WTC11 (cell line): ENCODE measurements at regions not wholly inside any gene's neighbourhood (a gene's known extent, or its start where the extent isn't known, plus 50 kb on each side); places are given as distances from the start of the nearest gene placed in this dataset.

Experiments used
- ATAC-seq: fragments of 200-7000 bp; cut with Tn5 transposase; 2 replicates; pipeline ENCODE4 v1.10.0; 2021; ENCODE audit warnings: mild to moderate bottlenecking, moderate library complexity
- CTCF ChIA-PET: fragments of 300-600 bp; sonication (Branson Sonifier 250); formaldehyde crosslinking; loops from one replicate; lab custom pipeline; 2021; ENCODE audit warnings: antibody characterized with exemption; lab: Charles Lee
- POLR2A ChIA-PET: fragments of 350-600 bp; sonication (Branson Sonifier 250); formaldehyde crosslinking; loops from one replicate; lab custom pipeline; 2021; ENCODE audit warnings: antibody characterized with exemption; lab: Charles Lee
- DNase-seq: peaks from one replicate; pipeline ENCODE4 v3.0.0; 2021; ENCODE audit warnings: low spot score
- H3K27ac Mint-ChIP-seq: 2 replicates; pipeline ENCODE4 v1.8.0; 2021; ENCODE audit warnings: mixed read lengths
- H3K27me3 Mint-ChIP-seq: 2 replicates; pipeline ENCODE4 v1.8.0; 2021; ENCODE audit warnings: low read depth, mild to moderate bottlenecking, moderate library complexity, mixed read lengths
- H3K36me3 Mint-ChIP-seq: 2 replicates; pipeline ENCODE4 v1.8.0; 2021; ENCODE audit warnings: mixed read lengths
- H3K4me1 Mint-ChIP-seq: 2 replicates; pipeline ENCODE4 v1.8.0; 2022; ENCODE audit warnings: mixed read lengths
- H3K4me3 Mint-ChIP-seq: 2 replicates; pipeline ENCODE4 v1.8.0; 2021; ENCODE audit warnings: mild to moderate bottlenecking, moderate library complexity, mixed read lengths
- H3K9me3 Mint-ChIP-seq: 2 replicates; pipeline ENCODE4 v1.8.0; 2021; ENCODE audit warnings: mixed read lengths
- AR ChIP-seq: fragments of 250-450 bp; sonication (Bioruptor Pico); IDR thresholded peaks from 2 replicates; pipeline ENCODE4 v1.9.0; 2021; ENCODE audit warnings: mild to moderate bottlenecking
- ARID4B ChIP-seq: sonication (generic); formaldehyde crosslinking; IDR thresholded peaks from 2 replicates; pipeline ENCODE4 v1.8.0; 2023; ENCODE audit warnings: missing genetic modification reagents, mild to moderate bottlenecking, borderline replicate concordance
- CDX4 ChIP-seq: fragments of 250-450 bp; sonication (Bioruptor Pico); IDR thresholded peaks from 2 replicates; pipeline ENCODE4 v1.9.0; 2021; ENCODE audit warnings: moderate library complexity, mild to moderate bottlenecking, inconsistent platforms, borderline replicate concordance
- E2F4 ChIP-seq: sonication (generic); formaldehyde crosslinking; IDR thresholded peaks from 2 replicates; pipeline ENCODE4 v1.8.1; 2022; ENCODE audit warnings: low read depth, mild to moderate bottlenecking, moderate library complexity, missing genetic modification reagents, borderline replicate concordance
- ERG ChIP-seq: fragments of 250-450 bp; sonication (Bioruptor Pico); IDR thresholded peaks from 2 replicates; pipeline ENCODE4 v1.8.0; 2021; ENCODE audit warnings: mild to moderate bottlenecking
- FOXJ3 ChIP-seq: sonication (generic); formaldehyde crosslinking; IDR thresholded peaks from 2 replicates; pipeline ENCODE4 v1.9.0; 2021; ENCODE audit warnings: missing genetic modification reagents, mild to moderate bottlenecking, borderline replicate concordance
- FOXK1 ChIP-seq: sonication (generic); formaldehyde crosslinking; IDR thresholded peaks from 2 replicates; pipeline ENCODE4 v1.8.0; 2022; ENCODE audit warnings: mild to moderate bottlenecking, moderate library complexity, missing genetic modification reagents
- FOXP1 ChIP-seq: sonication (generic); formaldehyde crosslinking; IDR thresholded peaks from 2 replicates; pipeline ENCODE4 v1.8.0; 2022; ENCODE audit warnings: missing genetic modification reagents, mild to moderate bottlenecking, moderate library complexity, borderline replicate concordance
- HMGA2 ChIP-seq: fragments of 250-450 bp; sonication (Bioruptor Pico); IDR thresholded peaks from 2 replicates; pipeline ENCODE4 v1.4.0; 2021; ENCODE audit warnings: mild to moderate bottlenecking, moderate library complexity
- HMGXB4 ChIP-seq: sonication (generic); formaldehyde crosslinking; IDR thresholded peaks from 2 replicates; pipeline ENCODE4 v1.8.1; 2023; ENCODE audit warnings: mild to moderate bottlenecking, moderate library complexity, missing genetic modification reagents
- NR3C1 ChIP-seq: sonication (generic); formaldehyde crosslinking; conservative IDR thresholded peaks from 2 replicates; pipeline ENCODE4 v1.8.1; 2023; ENCODE audit warnings: low read depth, mild to moderate bottlenecking, missing genetic modification reagents
- RELA ChIP-seq: sonication (generic); formaldehyde crosslinking; IDR thresholded peaks from 2 replicates; pipeline ENCODE4 v1.8.1; 2022; ENCODE audit warnings: missing genetic modification reagents, mild to moderate bottlenecking, borderline replicate concordance
- SP1 ChIP-seq: sonication (generic); formaldehyde crosslinking; conservative IDR thresholded peaks from 2 replicates; pipeline ENCODE4 v1.8.1; 2022; ENCODE audit warnings: missing genetic modification reagents
- STAT6 ChIP-seq: sonication (generic); formaldehyde crosslinking; conservative IDR thresholded peaks from 2 replicates; pipeline ENCODE4 v1.8.1; 2023; ENCODE audit warnings: mild to moderate bottlenecking, low read depth, missing genetic modification reagents, moderate library complexity
- TEAD4 ChIP-seq: sonication (generic); formaldehyde crosslinking; IDR thresholded peaks from 2 replicates; pipeline ENCODE4 v1.8.0; 2022; ENCODE audit warnings: mild to moderate bottlenecking, missing genetic modification reagents
- ZNF121 ChIP-seq: sonication (generic); formaldehyde crosslinking; IDR thresholded peaks from 2 replicates; pipeline ENCODE4 v1.8.0; 2023; ENCODE audit warnings: missing genetic modification reagents
- ZNF317 ChIP-seq: sonication (generic); formaldehyde crosslinking; IDR thresholded peaks from 2 replicates; pipeline ENCODE4 v1.8.1; 2023; ENCODE audit warnings: low read depth, mild to moderate bottlenecking, moderate library complexity, missing genetic modification reagents, borderline replicate concordance
- ZNF416 ChIP-seq: fragments of 250-450 bp; sonication (Bioruptor Pico); IDR thresholded peaks from 2 replicates; pipeline ENCODE4 v1.9.0; 2021; ENCODE audit warnings: mild to moderate bottlenecking, inconsistent platforms
- ZNF423 ChIP-seq: fragments of 250-450 bp; sonication (Bioruptor Pico); IDR thresholded peaks from 2 replicates; pipeline ENCODE4 v2.1.2; 2022; ENCODE audit warnings: mild to moderate bottlenecking, moderate library complexity
- ZNF671 ChIP-seq: fragments of 250-450 bp; sonication (Bioruptor Pico); IDR thresholded peaks from 2 replicates; pipeline ENCODE4 v1.8.0; 2021; ENCODE audit warnings: mild to moderate bottlenecking

GRCh38 chr6:16999491-17000436, 102.1 kb upstream of the STMND1 start (continued):
- TF ChIP-seq AR (CRISPR knock-in tag) (no peak), NR3C1 (CRISPR knock-in tag) (no peak), ZNF416 (CRISPR knock-in tag) (no peak), HMGA2 (CRISPR knock-in tag) (no peak), FOXK1 (CRISPR knock-in tag) (no peak), TEAD4 (CRISPR knock-in tag) (no peak)

GRCh38 chr6:16998461-16998860, 103.4 kb upstream of the STMND1 start:
- ATAC-seq (no peak), DNase-seq (no peak)
- POLR2A ChIA-PET, result no interaction called here
- peaks cover 4% of the 10 kb centered on the region for H3K9me3 Mint-ChIP-seq
- no peaks in the 10 kb centered on the region for H3K4me1 Mint-ChIP-seq
- CTCF ChIA-PET, result no interaction called here
- no peaks in the 10 kb centered on the region; the same call in 1 of the 2 replicates for H3K27me3 Mint-ChIP-seq
- H3K36me3 Mint-ChIP-seq, result no peaks in the 10 kb centered on the region
- no peak overlapping the region for H3K27ac Mint-ChIP-seq
- H3K4me3 Mint-ChIP-seq, result no peak overlapping the region
- TF ChIP-seq ARID4B (CRISPR knock-in tag) (no peak), HMGA2 (CRISPR knock-in tag) (no peak), E2F4 (CRISPR knock-in tag) (no peak), STAT6 (CRISPR knock-in tag) (no peak), SP1 (no peak), ZNF121 (CRISPR knock-in tag) (no peak), ZNF317 (CRISPR knock-in tag) (no peak), FOXP1 (CRISPR knock-in tag) (no peak), CDX4 (CRISPR knock-in tag) (no peak), ZNF423 (CRISPR knock-in tag) (no peak), HMGXB4 (no peak), RELA (no peak), ZNF671 (CRISPR knock-in tag) (no peak), FOXJ3 (no peak), ERG (CRISPR knock-in tag) (no peak)
